ENCODE measurements at regions not wholly inside any gene's neighbourhood (a gene's known extent, or its start where the extent isn't known, plus 50 kb on each side); places are given as distances from the start of the nearest gene placed in this dataset.

DNA sequence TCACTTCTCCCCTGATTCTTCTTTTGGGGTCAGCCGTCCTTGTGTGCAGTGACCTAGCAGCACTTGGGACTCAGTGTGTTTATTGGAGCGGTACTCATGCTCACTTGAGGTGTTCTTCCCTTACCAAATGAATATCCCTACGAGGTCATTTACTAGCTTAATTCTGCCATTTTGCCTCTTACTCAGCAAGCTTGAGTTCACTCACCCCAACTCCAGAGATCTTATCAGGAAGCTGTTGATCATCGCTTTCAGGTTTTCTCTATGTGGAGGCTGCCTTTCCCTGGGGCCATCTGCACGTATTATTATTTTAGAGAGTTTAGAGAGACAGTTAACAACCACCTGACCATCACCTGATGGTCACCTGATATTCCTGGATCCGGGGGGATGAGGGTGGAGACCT is 1466.0 kb upstream of the GOT2 start:
- TF ChIP-seq POLR2A (IDR thresholded peaks at IDR 0.05) = no peak
- TF ChIP-seq, protein P1, sequence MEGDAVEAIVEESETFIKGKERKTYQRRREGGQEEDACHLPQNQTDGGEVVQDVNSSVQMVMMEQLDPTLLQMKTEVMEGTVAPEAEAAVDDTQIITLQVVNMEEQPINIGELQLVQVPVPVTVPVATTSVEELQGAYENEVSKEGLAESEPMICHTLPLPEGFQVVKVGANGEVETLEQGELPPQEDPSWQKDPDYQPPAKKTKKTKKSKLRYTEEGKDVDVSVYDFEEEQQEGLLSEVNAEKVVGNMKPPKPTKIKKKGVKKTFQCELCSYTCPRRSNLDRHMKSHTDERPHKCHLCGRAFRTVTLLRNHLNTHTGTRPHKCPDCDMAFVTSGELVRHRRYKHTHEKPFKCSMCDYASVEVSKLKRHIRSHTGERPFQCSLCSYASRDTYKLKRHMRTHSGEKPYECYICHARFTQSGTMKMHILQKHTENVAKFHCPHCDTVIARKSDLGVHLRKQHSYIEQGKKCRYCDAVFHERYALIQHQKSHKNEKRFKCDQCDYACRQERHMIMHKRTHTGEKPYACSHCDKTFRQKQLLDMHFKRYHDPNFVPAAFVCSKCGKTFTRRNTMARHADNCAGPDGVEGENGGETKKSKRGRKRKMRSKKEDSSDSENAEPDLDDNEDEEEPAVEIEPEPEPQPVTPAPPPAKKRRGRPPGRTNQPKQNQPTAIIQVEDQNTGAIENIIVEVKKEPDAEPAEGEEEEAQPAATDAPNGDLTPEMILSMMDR (IDR thresholded peaks at IDR 0.05) = no peak
